NB4 (cell line): ENCODE measurements at regions not wholly inside any gene's neighbourhood (a gene's known extent, or its start where the extent isn't known, plus 50 kb on each side); places are given as distances from the start of the nearest gene placed in this dataset.
"Not testable (repeated sequence)": the region's sequence is repeated elsewhere in the genome, so short reads cannot be mapped to it uniquely, and the experiment has no call there.

ENCODE experiments used
- DNase-seq: peaks from one replicate; pipeline ENCODE4 v3.0.0; 2010; ENCODE audit warnings: low read depth
- H3K4me3 ChIP-seq: one replicate; pipeline ENCODE4 v1.5.1; 2011; ENCODE audit warnings: mild to moderate bottlenecking, low read depth, low read length, moderate library complexity

DNA sequence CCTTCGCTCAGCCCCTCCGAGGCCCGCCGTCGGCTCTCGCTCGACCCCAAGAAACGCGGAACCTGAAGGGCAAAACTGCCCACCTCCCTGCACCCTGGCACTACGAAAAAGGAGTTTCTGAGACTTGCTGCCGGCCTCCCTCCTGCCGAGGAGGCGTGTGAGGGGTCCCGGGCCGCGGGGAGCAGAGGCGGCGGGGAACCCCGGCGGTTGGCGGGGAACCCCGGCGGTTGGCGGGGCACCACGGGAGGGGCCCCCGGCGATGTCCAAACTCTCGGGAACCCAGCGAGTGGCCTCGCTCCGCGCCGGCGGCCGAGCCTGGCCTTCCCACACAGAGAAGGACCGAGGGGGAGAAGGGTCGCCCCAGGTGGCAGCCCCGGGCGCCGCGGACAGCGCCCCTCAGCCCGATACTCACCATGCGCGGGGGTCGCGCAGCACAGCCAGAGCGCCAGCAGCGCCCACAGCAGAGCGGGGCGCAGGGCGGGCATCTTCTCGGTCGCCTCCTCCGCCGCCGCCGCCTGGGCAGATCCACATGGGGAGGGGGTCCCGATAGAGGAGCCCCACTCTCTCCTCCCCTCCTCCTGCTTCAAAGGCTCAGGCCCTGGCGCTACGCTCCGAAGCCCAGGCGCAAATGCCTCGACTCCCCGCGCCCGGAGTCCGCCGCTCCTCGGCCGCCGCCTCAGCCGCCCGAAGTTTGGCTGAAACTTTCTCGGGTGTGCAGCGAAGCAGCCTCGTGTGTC lies 69.4 kb upstream of the NUDT4B start:
- peak; percentile 43 for DNase-seq
- peak overlapping the region; percentile 16 for H3K4me3 ChIP-seq

- DNase-seq, H3K4me3 ChIP-seq: not testable (repeated sequence)
Observed at GRCh38 chr1:148679787-148680326, 68.7 kb upstream of the NUDT4B start.

DNA sequence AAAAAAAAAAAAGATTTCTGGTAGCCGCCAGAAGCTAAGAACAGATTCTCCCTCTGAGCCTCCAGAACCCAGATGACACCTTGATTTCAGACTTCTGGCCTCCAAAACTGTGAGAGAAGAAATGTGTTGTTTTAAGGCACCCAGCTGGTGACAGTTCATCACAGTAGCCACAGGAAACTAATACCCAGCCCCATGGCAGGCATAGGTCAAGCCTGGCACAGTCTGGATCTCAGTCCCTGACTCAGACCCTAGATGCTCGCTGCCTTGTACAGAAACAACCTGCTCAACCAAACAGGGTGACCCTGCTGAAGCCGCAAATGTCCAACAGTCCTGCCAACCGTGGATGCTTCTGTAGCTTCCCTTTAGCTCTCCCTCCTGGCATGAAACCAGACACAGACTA lies 61.8 kb upstream of the NUDT4B start:
- H3K4me3 ChIP-seq, DNase-seq: not testable (repeated sequence)

GRCh38 chr1:148687376-148687775 lies 61.2 kb upstream of the NUDT4B start:
- H3K4me3 ChIP-seq, DNase-seq: not testable (repeated sequence)
